Neuronal stem cell (in vitro differentiated cells): ENCODE measurements at regions not wholly inside any gene's neighbourhood (a gene's known extent, or its start where the extent isn't known, plus 50 kb on each side); places are given as distances from the start of the nearest gene placed in this dataset.

Experiments
- DNase-seq: peaks from one replicate; pipeline ENCODE4 v3.0.0-alpha.2; 2013; ENCODE audit warnings: low spot score
- H2AFZ ChIP-seq: one replicate; pipeline ENCODE4 v1.6.1; 2013; ENCODE audit warnings: mild to moderate bottlenecking, low read length, inconsistent platforms
- H2AK5ac ChIP-seq: 2 replicates; pipeline ENCODE4 v1.6.1; 2013; ENCODE audit warnings: low read depth, mild to moderate bottlenecking, inconsistent platforms, low read length, moderate library complexity, mixed read lengths
- H2BK120ac ChIP-seq: 2 replicates; pipeline ENCODE4 v1.6.1; 2013; ENCODE audit warnings: low read depth, mild to moderate bottlenecking, inconsistent platforms, low read length, moderate library complexity, mixed read lengths
- H2BK12ac ChIP-seq: one replicate; pipeline ENCODE4 v1.6.1; 2013; ENCODE audit warnings: low read length, inconsistent platforms
- H2BK15ac ChIP-seq: 2 replicates; pipeline ENCODE4 v1.6.1; 2013; ENCODE audit warnings: mild to moderate bottlenecking, low read length, inconsistent platforms, mixed read lengths
- H2BK5ac ChIP-seq: one replicate; pipeline ENCODE4 v1.6.1; 2013; ENCODE audit warnings: inconsistent platforms, mild to moderate bottlenecking, low read length, moderate library complexity
- H3K14ac ChIP-seq: one replicate; pipeline ENCODE4 v1.6.1; 2013; ENCODE audit warnings: low read length, inconsistent platforms
- H3K18ac ChIP-seq: 2 replicates; pipeline ENCODE4 v1.6.1; 2013; ENCODE audit warnings: low read length, inconsistent platforms
- H3K23ac ChIP-seq: 2 replicates; pipeline ENCODE4 v1.6.1; 2013; ENCODE audit warnings: low read depth, mild to moderate bottlenecking, mixed read lengths, low read length, inconsistent platforms; ENCODE audit not compliant: poor library complexity
- H3K27ac ChIP-seq: replicated peaks from 3 replicates; pipeline ENCODE4 v1.5.1; 2013; ENCODE audit warnings: low read length, inconsistent platforms
- H3K27me3 ChIP-seq, 3 experiments: 2 replicates each; pipeline ENCODE4 v1.6.1; 2013; ENCODE audit warnings: low read length in 3 of 3, mild to moderate bottlenecking in 2 of 3, inconsistent platforms in 1 of 3, low read depth in 1 of 3, mixed read lengths in 1 of 3, moderate library complexity in 1 of 3; ENCODE audit not compliant: control insufficient read depth in 3 of 3, insufficient read depth in 3 of 3
- H3K36me3 ChIP-seq, 2 donors: replicated peaks in 1 of 2; 2 replicates each; pipeline ENCODE4 v1.6.1; 2013; ENCODE audit warnings: low read length in 2 of 2; ENCODE audit not compliant: control insufficient read depth in 2 of 2, insufficient read depth in 2 of 2
- H3K4ac ChIP-seq: 2 replicates; pipeline ENCODE4 v1.6.1; 2013; ENCODE audit warnings: inconsistent platforms, mild to moderate bottlenecking, low read length, moderate library complexity
- H3K4me1 ChIP-seq, 2 donors: 1 replicate in 1 of 2; 2 replicates in 1 of 2; pipeline ENCODE4 v1.6.1; 2013; ENCODE audit warnings: low read length in 2 of 2, low read depth in 1 of 2; ENCODE audit not compliant: control insufficient read depth in 2 of 2, insufficient read depth in 1 of 2
- H3K4me2 ChIP-seq: one replicate; pipeline ENCODE4 v1.6.1; 2013; ENCODE audit warnings: mild to moderate bottlenecking, low read length, inconsistent platforms; ENCODE audit not compliant: insufficient read depth, poor library complexity, severe bottlenecking
- H3K4me3 ChIP-seq, 2 donors: 2 replicates each; pipeline ENCODE4 v1.5.1; 2013; ENCODE audit warnings: low read length in 2 of 2, mild to moderate bottlenecking in 2 of 2, inconsistent platforms in 1 of 2, moderate library complexity in 1 of 2
- H3K79me1 ChIP-seq: one replicate; pipeline ENCODE4 v1.6.1; 2013; ENCODE audit warnings: low read depth, mild to moderate bottlenecking, inconsistent platforms, low read length, moderate library complexity
- H3K9ac ChIP-seq: one replicate; pipeline ENCODE4 v1.6.1; 2013; ENCODE audit warnings: mild to moderate bottlenecking, low read depth, low read length, inconsistent platforms; ENCODE audit not compliant: poor library complexity
- H3K9me3 ChIP-seq, 2 donors: replicated peaks in 1 of 2; 2 replicates each; pipeline versions ENCODE3 to v1.6.1; 2013; ENCODE audit warnings: low read length in 2 of 2, mild to moderate bottlenecking in 2 of 2, inconsistent platforms in 1 of 2, low read depth in 1 of 2, mixed read lengths in 1 of 2, moderate library complexity in 1 of 2; ENCODE audit not compliant: control insufficient read depth in 2 of 2, insufficient read depth in 1 of 2
- H4K8ac ChIP-seq: one replicate; pipeline ENCODE4 v1.6.1; 2013; ENCODE audit warnings: low read depth, mild to moderate bottlenecking, inconsistent platforms, low read length, moderate library complexity
- H4K91ac ChIP-seq: one replicate; pipeline ENCODE4 v1.6.1; 2013; ENCODE audit warnings: low read length, low read depth, mild to moderate bottlenecking, inconsistent platforms; ENCODE audit not compliant: poor library complexity
- WGBS, 2 donors: extraction: QIAGEN DNeasy Blood & Tissue Kit; methylation state at CpG; one replicate each; pipeline ENCODE4 v1.1.7; 2013; ENCODE audit warnings: missing lambda C conversion rate in 2 of 2, mixed read lengths in 1 of 2; ENCODE audit not compliant: insufficient read length in 2 of 2, insufficient replicate concordance in 1 of 2; ENCODE audit errors: extremely low coverage in 2 of 2; 5-methylcytosine and 5-hydroxymethylcytosine counted together

DNA sequence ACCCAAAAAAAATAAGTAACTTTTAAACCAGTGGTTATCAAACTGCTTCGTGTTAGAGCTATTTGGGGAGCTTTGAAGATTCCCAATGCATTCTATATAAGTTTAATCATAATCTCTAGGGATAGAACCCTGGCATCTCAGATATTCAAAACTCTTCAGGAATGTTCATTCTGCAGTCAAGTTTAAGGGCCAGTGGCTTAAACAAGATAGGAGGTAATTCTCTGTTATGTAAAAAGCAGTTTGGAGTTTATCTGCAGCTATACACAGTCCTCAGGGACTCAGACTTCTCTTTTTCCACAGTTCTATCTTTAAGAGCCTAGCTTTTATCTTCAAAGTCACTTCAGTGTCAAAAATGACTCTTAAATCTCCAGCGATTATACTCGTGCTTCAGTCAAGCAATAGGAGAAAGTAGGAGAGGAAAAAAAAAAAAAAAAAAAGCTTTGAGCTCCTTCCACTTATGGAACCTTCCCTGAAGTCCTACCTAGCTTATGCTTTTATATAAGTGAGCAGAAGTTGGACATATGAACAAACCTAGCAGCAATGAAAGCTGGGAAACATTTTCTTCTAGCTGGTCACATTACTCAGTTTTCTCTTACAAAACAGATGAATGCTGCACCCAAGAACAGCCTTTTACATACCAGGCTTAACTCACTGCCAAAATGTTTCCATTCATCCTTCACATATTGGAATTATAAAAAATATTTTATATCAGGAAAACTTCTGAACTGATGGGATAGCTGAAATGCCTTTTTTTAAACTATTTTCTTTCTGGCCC, 302.8 kb downstream of the FSCB start:
- H3K14ac ChIP-seq = no peak overlapping the region
- no peak overlapping the region for H3K4me3 ChIP-seq

GRCh38 chr14:44180975-44181374, 326.1 kb downstream of the FSCB start:
- Histone ChIP-seq H3K9ac (no peak overlapping the region), H2AK5ac (no peak overlapping the region), H3K36me3 (no peaks in the 10 kb centered on the region), H3K23ac (no peak overlapping the region), H3K79me1 (no peaks in the 10 kb centered on the region), H3K14ac (no peak overlapping the region), H3K9me3 (no peaks in the 10 kb centered on the region), H3K4me2 (no peak overlapping the region), H2BK5ac (no peak overlapping the region), H3K18ac (no peak overlapping the region), H3K4me3 (no peak overlapping the region), H4K91ac (no peak overlapping the region), H2BK12ac (no peak overlapping the region), H3K27ac (no peak overlapping the region), H3K4me1 (no peaks in the 10 kb centered on the region), H2AFZ (no peak overlapping the region), H3K4ac (no peak overlapping the region), H2BK15ac (no peak overlapping the region), H3K27me3 (no peaks in the 10 kb centered on the region), H4K8ac (no peak overlapping the region), H2BK120ac (no peak overlapping the region)
- WGBS, 2 donors = no CpG with 5 or more reads among the region's 1 CpG
- no peak for DNase-seq

More for the DNA sequence above, 302.8 kb downstream of the FSCB start:
- no peak overlapping the region for H4K8ac ChIP-seq
- no peak overlapping the region for H3K23ac ChIP-seq
- H2BK12ac ChIP-seq = no peak overlapping the region
- WGBS, 2 donors = no CpG with 5 or more reads among the region's 3 CpGs
- DNase-seq = no peak
- no peaks in the 10 kb centered on the region for H3K27me3 ChIP-seq
- no peak overlapping the region for H2AFZ ChIP-seq
- H4K91ac ChIP-seq = no peak overlapping the region
- no peak overlapping the region for H3K4ac ChIP-seq
- no peak overlapping the region for H2BK5ac ChIP-seq
- no peak overlapping the region for H3K9ac ChIP-seq
- no peak overlapping the region for H2BK15ac ChIP-seq
- H3K36me3 ChIP-seq = no peaks in the 10 kb centered on the region
- H2BK120ac ChIP-seq = no peak overlapping the region
- H3K27ac ChIP-seq = no peak overlapping the region
- no peak overlapping the region for H3K4me2 ChIP-seq
- H3K79me1 ChIP-seq = no peaks in the 10 kb centered on the region
- no peak overlapping the region for H2AK5ac ChIP-seq
- no peaks in the 10 kb centered on the region for H3K9me3 ChIP-seq
- no peak overlapping the region for H3K18ac ChIP-seq
- no peaks in the 10 kb centered on the region for H3K4me1 ChIP-seq

DNA sequence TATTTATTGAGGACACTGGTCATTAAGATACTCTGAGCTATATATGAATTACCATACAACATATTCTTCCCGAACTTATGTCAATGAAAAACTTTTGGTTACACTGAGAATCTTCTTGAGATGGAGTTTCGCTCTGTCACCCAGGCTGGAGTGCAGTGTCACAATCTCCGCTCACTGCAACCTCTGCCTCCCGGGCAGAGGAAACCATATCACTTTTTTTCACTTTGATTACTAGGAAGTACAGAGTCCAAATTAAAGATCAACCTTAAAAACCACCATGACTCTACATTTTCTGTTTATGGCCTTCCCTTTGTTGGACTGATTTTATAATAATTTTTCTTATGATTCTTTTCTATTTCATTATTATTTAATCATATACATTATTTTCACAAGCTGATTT, 336.5 kb downstream of the FSCB start:
- H3K4ac ChIP-seq = no peak overlapping the region
- no peak overlapping the region for H3K4me2 ChIP-seq
- no peak overlapping the region for H2AK5ac ChIP-seq
- H3K27ac ChIP-seq = no peak overlapping the region
- no peaks in the 10 kb centered on the region for H3K9me3 ChIP-seq
- H2BK15ac ChIP-seq = no peak overlapping the region
- H3K18ac ChIP-seq = no peak overlapping the region
- H4K91ac ChIP-seq = no peak overlapping the region
- H3K9ac ChIP-seq = no peak overlapping the region
- no peak overlapping the region for H4K8ac ChIP-seq
- no peaks in the 10 kb centered on the region for H3K27me3 ChIP-seq
- no peak overlapping the region for H3K14ac ChIP-seq
- H3K23ac ChIP-seq = no peak overlapping the region
- no peak overlapping the region for H3K4me3 ChIP-seq
- no peaks in the 10 kb centered on the region for H3K79me1 ChIP-seq
- no peaks in the 10 kb centered on the region for H3K36me3 ChIP-seq
- H2BK12ac ChIP-seq = no peak overlapping the region
- no peak overlapping the region for H2BK120ac ChIP-seq
- no peak for DNase-seq
- no peak overlapping the region for H2AFZ ChIP-seq
- no peaks in the 10 kb centered on the region for H3K4me1 ChIP-seq
- H2BK5ac ChIP-seq = no peak overlapping the region
- WGBS, 2 donors = no CpG with 5 or more reads among the region's 4 CpGs

DNA sequence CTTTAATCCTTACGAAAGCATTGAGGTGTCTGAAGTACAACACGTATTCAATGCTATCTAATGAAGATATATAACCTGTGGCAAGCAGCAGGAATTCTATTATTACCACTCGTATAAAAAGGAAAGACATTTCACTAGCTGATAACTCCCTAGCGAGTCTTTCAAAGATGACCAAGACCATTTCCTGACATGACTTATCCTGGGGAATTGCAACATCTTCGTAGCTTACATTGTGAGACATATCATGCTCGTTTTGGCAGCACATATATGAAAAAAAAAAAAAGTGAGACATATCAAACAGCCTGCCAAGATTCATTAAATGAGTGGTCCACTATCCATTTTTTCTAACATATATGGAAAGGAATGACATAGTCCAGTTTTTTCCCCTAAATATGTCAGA, 337.0 kb downstream of the FSCB start:
- Histone ChIP-seq H3K18ac (no peak overlapping the region), H3K9ac (no peak overlapping the region), H3K23ac (no peak overlapping the region), H2AK5ac (no peak overlapping the region), H3K36me3 (no peaks in the 10 kb centered on the region), H3K4me3 (no peak overlapping the region), H3K4ac (no peak overlapping the region), H3K4me2 (no peak overlapping the region), H3K27ac (no peak overlapping the region), H3K79me1 (no peaks in the 10 kb centered on the region), H2BK15ac (no peak overlapping the region), H4K8ac (no peak overlapping the region), H2BK12ac (no peak overlapping the region), H2BK120ac (no peak overlapping the region), H3K4me1 (no peaks in the 10 kb centered on the region), H4K91ac (no peak overlapping the region), H3K27me3 (no peaks in the 10 kb centered on the region), H3K14ac (no peak overlapping the region), H3K9me3 (no peaks in the 10 kb centered on the region), H2AFZ (no peak overlapping the region), H2BK5ac (no peak overlapping the region)
- no CpG with 5 or more reads among the region's 6 CpGs for WGBS, 2 donors
- no peak for DNase-seq
